Activated CD8-positive, alpha-beta memory T cell treated with anti-CD3 and anti-CD28 coated beads, Interleukin-2, amount 10 ng/mL, durations not matched to agents 7 days and 5 days (primary cell): ENCODE measurements at regions not wholly inside any gene's neighbourhood (a gene's known extent, or its start where the extent isn't known, plus 50 kb on each side); places are given as distances from the start of the nearest gene placed in this dataset.

Experiments used
- ATAC-seq: fragments of 150-1000 bp; cut with Tn5 transposase; one replicate; pipeline ENCODE4 v1.10.0; 2021; ENCODE audit warnings: moderate library complexity
- CTCF ChIA-PET: fragments of 350-600 bp; sonication (Branson Sonifier 250); formaldehyde crosslinking; loops from one replicate; lab custom pipeline; 2021; ENCODE audit warnings: antibody characterized with exemption; lab: Charles Lee
- DNase-seq: peaks from one replicate; pipeline ENCODE4 v3.0.0-alpha.2; 2020
- H3K27ac Mint-ChIP-seq: one replicate; pipeline ENCODE4 v1.8.0; 2021; ENCODE audit warnings: mild to moderate bottlenecking, mixed read lengths
- H3K27me3 Mint-ChIP-seq: one replicate; pipeline ENCODE4 v1.8.0; 2021; ENCODE audit warnings: mixed read lengths
- H3K36me3 Mint-ChIP-seq: one replicate; pipeline ENCODE4 v1.8.0; 2021; ENCODE audit warnings: mild to moderate bottlenecking, mixed read lengths
- H3K4me1 Mint-ChIP-seq: one replicate; pipeline ENCODE4 v1.8.0; 2021; ENCODE audit warnings: mixed read lengths
- H3K4me3 Mint-ChIP-seq: one replicate; pipeline ENCODE4 v1.8.0; 2021; ENCODE audit warnings: mild to moderate bottlenecking, moderate library complexity, mixed read lengths
- H3K9me3 Mint-ChIP-seq: one replicate; pipeline ENCODE4 v1.8.0; 2022; ENCODE audit warnings: low read depth, mixed read lengths

DNA sequence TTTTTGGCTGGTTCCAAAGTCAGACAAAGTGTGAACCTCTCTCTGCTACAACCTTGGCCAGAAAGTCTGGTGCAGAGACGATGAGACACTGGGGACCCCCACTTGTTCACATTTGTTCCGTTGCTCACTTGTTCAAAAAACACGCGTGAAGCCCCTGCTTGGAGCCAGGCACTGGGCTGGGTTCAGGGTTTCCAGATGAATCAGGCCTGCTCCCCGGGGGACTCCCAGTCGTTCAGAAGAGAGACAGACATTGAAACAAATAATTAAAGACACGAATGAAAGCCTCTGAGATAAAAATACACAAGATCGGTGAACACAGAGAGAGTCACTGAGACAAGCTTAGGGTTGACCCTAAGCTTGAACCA lies 101.5 kb upstream of the RUNX3 start:
- peak; percentile 1 for ATAC-seq
- Mint-ChIP-seq H3K36me3 (peaks cover 3% of the 10 kb centered on the region), H3K27ac (no peak overlapping the region), H3K9me3 (no peaks in the 10 kb centered on the region), H3K4me1 (no peaks in the 10 kb centered on the region), H3K27me3 (no peaks in the 10 kb centered on the region), H3K4me3 (peak overlapping the region; percentile 50)
- DNase-seq: peak; percentile 76
- CTCF ChIA-PET: interaction anchor here (0.8 to 10.4 kb wide), 10 partner anchors 9 to 184 kb away, joined by 3 to 338 read pairs (median 4); no protein-coding TSS in a partner anchor

DNA sequence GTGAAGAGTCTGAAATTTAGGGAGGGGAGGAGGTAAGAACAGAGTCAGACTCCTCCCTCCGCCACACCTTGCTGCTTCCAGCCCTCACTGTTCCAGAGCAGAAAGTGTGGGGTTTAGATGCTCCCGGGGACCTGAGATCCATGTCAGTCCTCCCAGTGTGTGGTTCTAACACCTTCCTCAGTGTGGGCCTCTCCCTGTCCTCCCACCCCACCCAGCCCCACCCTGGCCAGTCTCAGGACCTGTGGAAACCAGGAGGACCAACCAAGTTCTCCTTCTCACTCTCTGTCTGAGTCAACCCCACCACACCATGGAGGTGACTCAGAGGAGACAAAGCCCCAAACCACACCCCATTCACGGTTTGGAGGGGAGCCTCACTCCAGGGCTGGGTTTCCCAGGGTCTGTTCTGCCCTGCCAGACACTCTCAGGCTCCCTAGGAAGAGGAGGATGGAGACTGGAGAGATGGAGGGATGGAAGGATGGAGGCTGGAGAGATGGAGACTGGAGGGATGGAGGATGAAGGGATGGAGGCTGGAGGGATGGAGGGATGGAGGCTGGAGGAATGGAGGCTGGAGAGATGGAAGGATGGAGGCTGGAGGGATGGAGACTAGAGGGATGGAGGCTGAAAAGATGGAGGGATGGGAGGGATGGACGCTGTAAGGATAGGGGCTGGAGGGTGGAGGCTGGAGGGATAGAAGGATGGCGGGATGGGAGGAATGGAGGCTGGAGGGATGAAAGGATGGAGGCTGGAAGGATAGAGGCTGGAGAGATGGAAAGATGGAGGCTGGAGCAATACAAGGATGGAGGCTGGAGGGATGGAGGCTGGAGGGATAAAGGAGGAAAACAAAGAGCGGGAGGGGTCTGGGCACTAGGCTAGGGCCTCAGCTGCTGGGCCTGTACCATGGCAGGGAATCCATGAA lies 100.9 kb upstream of the RUNX3 start:
- Mint-ChIP-seq H3K36me3 (peaks cover 3% of the 10 kb centered on the region), H3K27me3 (no peaks in the 10 kb centered on the region), H3K4me3 (peak overlapping the region; percentile 50), H3K27ac (no peak overlapping the region), H3K4me1 (peaks cover 1% of the 10 kb centered on the region), H3K9me3 (no peaks in the 10 kb centered on the region)
- ATAC-seq: peak; percentile 54
- CTCF ChIA-PET: interaction anchor here (1.0 to 10.4 kb wide), 10 partner anchors 8 to 183 kb away, joined by 3 to 338 read pairs (median 8); no protein-coding TSS in a partner anchor
- peak; percentile 95 for DNase-seq

GRCh38 chr1:25030012-25030411 lies 99.9 kb upstream of the RUNX3 start:
- no peaks in the 10 kb centered on the region for H3K36me3 Mint-ChIP-seq
- no peak for DNase-seq
- H3K9me3 Mint-ChIP-seq: no peaks in the 10 kb centered on the region
- peak overlapping the region; percentile 63 for H3K4me3 Mint-ChIP-seq
- H3K27ac Mint-ChIP-seq: no peak overlapping the region
- peaks cover 10% of the 10 kb centered on the region for H3K4me1 Mint-ChIP-seq
- ATAC-seq: no peak
- H3K27me3 Mint-ChIP-seq: no peaks in the 10 kb centered on the region
- CTCF ChIA-PET: interaction anchor here (1.3 to 9.1 kb wide), 7 partner anchors 32 to 83 kb away, joined by 3 to 144 read pairs (median 8); no protein-coding TSS in a partner anchor

DNA sequence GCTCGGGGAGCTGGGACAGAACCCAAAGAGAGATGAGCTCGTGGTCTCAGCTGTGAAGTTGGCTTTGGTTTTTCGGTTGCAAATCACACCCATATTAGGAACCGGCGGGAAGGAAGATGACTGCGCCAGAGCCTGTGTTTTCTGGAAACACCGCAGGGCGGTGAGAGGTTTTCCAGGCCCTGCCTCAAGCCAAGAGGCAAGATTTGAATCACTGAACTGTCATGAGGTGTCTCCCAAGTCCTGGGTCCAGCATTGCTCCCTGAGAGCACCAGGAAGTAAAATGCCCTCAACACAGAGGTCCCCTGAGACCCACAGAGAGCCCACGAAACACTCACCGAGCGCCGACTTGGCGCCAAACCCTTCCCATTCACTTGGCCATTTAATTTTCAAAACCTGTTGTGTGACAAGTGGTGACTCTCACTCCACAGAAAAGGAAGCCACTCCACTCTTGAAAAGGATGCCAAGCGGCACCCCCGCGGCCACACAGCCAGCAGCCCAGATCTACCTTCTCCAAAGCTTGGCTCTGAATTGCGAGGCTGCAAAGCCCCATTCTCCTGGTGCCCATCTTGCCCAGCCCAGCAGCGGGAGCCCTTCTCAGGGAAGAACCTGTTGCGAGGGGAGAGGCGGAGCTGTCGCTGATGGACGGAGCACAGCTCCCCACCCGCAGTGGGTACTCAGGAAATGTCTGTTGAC lies 99.0 kb upstream of the RUNX3 start:
- Mint-ChIP-seq H3K36me3 (no peaks in the 10 kb centered on the region), H3K27me3 (no peaks in the 10 kb centered on the region), H3K4me1 (peaks cover 20% of the 10 kb centered on the region), H3K9me3 (no peaks in the 10 kb centered on the region), H3K27ac (no peak overlapping the region), H3K4me3 (peak overlapping the region; percentile 63)
- CTCF ChIA-PET: interaction anchor here (0.8 to 9.1 kb wide), 11 partner anchors 8 to 82 kb away, joined by 3 to 144 read pairs (median 6); no protein-coding TSS in a partner anchor
- DNase-seq (peak; percentile 92), ATAC-seq (peak; percentile 29)

DNA sequence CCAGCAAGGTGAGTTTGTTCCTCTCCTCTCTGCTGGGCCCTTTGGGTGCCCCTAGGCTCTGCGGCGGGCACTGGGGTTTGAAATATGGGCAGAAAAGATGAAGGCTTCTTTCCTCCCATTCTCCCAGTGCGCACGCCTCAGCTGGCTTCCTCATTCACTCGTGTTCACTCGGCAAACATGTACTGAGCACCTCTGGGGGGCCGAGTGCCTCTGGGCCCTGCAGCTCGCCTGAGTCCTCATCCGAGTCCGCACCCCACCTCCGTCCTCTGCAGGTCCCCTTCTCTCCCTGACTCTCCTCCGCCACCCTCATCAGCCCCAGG lies 98.5 kb upstream of the RUNX3 start:
- H3K27ac Mint-ChIP-seq: no peak overlapping the region
- H3K4me1 Mint-ChIP-seq: peaks cover 25% of the 10 kb centered on the region
- no peaks in the 10 kb centered on the region for H3K27me3 Mint-ChIP-seq
- H3K9me3 Mint-ChIP-seq: no peaks in the 10 kb centered on the region
- no peak for DNase-seq
- no peak for ATAC-seq
- H3K4me3 Mint-ChIP-seq: peak overlapping the region; percentile 63
- no peaks in the 10 kb centered on the region for H3K36me3 Mint-ChIP-seq
- CTCF ChIA-PET: interaction anchor here (0.8 to 9.1 kb wide), 8 partner anchors 9 to 76 kb away, joined by 3 to 144 read pairs (median 10); no protein-coding TSS in a partner anchor

DNA sequence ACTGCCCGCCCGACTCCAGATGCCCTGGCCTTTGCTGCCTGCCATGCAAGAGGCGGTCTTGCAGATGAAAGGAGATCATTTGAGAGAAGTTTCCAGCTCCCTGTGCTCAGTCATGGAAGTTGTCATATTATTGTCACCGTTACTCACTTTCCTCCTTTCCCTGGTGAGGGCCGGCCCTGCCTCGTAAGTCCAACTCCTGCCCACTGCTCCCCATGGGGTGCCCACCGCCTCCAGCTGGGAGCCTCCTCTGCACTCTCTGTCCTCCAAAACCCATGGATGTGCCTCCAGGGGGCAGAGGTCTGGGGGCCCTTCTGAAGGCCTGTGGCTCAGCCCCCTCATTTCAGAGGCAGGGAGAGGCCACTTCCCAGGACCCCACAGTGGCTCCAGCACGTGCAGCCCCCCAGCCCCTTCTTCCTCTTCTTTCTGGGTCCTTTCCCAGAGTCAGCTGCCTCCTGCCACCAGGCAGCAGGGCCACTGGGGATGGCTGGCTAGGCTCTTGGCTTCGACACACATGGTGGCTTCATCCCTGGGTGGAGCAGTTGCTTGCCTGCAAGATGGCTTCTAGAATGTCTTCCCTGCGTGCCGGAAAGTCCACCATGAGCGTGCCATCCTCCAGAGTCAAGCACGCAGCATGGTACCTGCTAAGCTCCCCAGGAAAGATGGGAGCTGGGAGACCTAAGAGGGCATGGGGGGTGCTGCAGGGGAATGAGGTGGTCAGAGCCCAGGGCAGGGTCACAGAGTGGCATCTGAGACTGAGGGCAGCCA lies 97.9 kb upstream of the RUNX3 start:
- Mint-ChIP-seq H3K9me3 (no peaks in the 10 kb centered on the region), H3K4me3 (no peak overlapping the region), H3K4me1 (peaks cover 30% of the 10 kb centered on the region), H3K27me3 (no peaks in the 10 kb centered on the region), H3K27ac (no peak overlapping the region), H3K36me3 (no peaks in the 10 kb centered on the region)
- ATAC-seq: no peak
- DNase-seq: no peak
- CTCF ChIA-PET: interaction anchor here (0.8 to 9.1 kb wide), 9 partner anchors 10 to 76 kb away, joined by 3 to 144 read pairs (median 8); no protein-coding TSS in a partner anchor

DNA sequence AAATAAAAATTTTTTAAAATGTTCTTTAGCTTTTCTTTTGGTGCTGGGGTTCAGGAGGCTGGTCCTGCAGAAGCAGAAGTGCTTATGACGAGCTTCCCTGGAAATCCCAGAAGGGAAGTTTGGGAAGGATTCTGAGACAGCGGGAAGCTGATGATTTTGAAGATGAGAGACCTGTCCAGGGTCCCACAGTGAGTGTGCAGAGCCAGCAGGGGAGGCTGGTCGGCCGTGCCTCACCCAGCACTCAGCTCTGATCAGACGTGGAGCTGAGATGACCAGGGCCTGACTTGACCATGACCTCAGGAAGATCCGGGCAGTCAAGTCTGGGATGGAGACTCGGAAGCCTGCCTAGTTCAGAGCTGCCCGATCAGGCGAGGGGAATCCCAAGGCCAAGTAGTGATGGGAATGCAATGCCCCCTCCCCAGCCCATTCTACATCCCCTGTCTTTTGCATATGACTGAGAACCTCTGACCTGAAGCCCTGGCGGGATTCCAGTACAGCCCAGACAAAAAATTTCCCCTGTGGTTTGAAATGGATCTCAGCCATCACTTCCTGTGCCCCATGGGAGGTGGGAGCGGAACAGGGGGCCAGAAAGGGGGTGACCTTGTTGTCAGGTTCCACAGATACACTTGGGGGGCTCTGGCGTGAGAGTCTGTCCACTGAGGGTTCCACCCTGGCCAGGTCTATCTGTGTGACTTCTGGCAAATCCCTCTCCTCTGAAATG lies 96.8 kb upstream of the RUNX3 start:
- Mint-ChIP-seq H3K27ac (peak overlapping the region; percentile 69), H3K27me3 (no peaks in the 10 kb centered on the region), H3K4me3 (no peak overlapping the region), H3K9me3 (no peaks in the 10 kb centered on the region), H3K4me1 (peaks cover 37% of the 10 kb centered on the region), H3K36me3 (no peaks in the 10 kb centered on the region)
- no peak for DNase-seq
- no peak for ATAC-seq
- CTCF ChIA-PET: interaction anchor here (0.8 to 9.1 kb wide), 8 partner anchors 10 to 116 kb away, joined by 3 to 144 read pairs (median 6); no protein-coding TSS in a partner anchor

GRCh38 chr1:25026304-25026703 lies 96.2 kb upstream of the RUNX3 start:
- H3K4me1 Mint-ChIP-seq: peaks cover 43% of the 10 kb centered on the region

DNA sequence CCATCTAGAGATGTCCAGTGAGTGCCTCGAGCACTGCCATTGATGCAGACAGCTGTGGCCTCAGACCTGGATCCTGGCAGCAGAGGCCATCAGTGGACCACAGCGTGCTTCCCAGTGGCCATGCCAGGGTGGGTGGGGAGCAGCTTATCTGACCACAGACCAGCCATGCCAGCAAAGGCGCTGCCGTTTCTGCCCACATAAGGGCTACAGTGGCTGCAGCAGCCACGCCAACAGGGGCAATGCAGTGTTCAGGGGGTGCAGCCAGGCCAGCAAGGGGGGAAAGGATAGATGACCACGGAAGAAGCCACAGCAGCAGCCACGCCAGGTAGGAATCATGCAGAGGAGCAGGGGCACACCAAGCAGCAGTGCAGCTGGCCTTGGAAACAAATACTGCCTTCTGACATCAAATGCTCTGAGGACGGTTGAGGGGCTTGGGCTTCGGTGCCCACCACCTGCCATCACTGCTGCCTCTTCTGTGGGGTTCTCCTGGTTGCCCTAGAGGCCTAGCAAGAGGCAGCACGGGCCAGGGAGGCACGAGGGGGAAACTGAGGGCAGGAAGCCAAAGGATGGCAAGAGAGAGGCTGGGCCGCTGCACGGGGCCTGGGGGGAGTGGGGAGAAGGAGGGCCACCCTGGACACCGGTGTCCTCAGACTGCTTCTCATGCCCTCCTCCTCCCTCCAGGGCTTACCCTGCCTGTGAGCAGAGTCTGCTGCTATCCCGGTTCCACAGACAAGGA lies 94.7 kb upstream of the RUNX3 start:
- Mint-ChIP-seq H3K4me3 (no peak overlapping the region), H3K9me3 (no peaks in the 10 kb centered on the region), H3K27ac (peak overlapping the region; percentile 97), H3K27me3 (no peaks in the 10 kb centered on the region), H3K36me3 (no peaks in the 10 kb centered on the region), H3K4me1 (peaks cover 58% of the 10 kb centered on the region)
- ATAC-seq (no peak), DNase-seq (no peak)
- CTCF ChIA-PET: interaction anchor here (3.5 to 9.1 kb wide), 4 partner anchors 13 to 62 kb away, joined by 27 to 144 read pairs (median 36); no protein-coding TSS in a partner anchor

More at GRCh38 chr1:25026304-25026703, 96.2 kb upstream of the RUNX3 start:
- CTCF ChIA-PET: interaction anchor here (0.8 to 9.1 kb wide), 7 partner anchors 10 to 115 kb away, joined by 3 to 144 read pairs (median 5); no protein-coding TSS in a partner anchor
- Mint-ChIP-seq H3K36me3 (no peaks in the 10 kb centered on the region), H3K9me3 (no peaks in the 10 kb centered on the region), H3K27me3 (no peaks in the 10 kb centered on the region), H3K27ac (no peak overlapping the region), H3K4me3 (no peak overlapping the region)
- ATAC-seq (no peak), DNase-seq (no peak)

DNA sequence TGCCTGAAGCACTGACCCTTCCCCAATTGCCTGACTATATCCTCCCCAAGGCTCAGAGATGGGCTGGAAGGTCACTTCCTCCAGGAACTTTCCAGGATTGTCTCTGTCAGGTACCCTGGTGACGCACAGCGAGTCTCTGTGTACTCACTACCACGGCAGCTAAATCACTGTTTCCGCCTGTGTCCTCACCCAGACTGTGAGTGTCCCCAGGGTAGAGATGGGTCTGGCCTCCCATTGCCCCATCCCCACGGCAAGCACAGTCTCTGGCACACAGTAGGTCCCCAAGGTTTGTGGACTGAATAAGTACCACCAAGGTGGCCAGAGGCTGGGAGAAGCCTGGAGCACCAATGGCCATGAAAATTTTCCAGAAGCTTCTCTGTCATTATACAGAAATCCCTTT lies 93.8 kb upstream of the RUNX3 start:
- Mint-ChIP-seq H3K36me3 (no peaks in the 10 kb centered on the region), H3K9me3 (no peaks in the 10 kb centered on the region), H3K4me3 (peak overlapping the region; percentile 71), H3K27ac (peak overlapping the region; percentile 97), H3K4me1 (peaks cover 68% of the 10 kb centered on the region), H3K27me3 (no peaks in the 10 kb centered on the region)
- ATAC-seq (no peak), DNase-seq (no peak)
- CTCF ChIA-PET: interaction anchor here (2.2 to 9.1 kb wide), 6 partner anchors 9 to 61 kb away, joined by 8 to 144 read pairs (median 28); no protein-coding TSS in a partner anchor

DNA sequence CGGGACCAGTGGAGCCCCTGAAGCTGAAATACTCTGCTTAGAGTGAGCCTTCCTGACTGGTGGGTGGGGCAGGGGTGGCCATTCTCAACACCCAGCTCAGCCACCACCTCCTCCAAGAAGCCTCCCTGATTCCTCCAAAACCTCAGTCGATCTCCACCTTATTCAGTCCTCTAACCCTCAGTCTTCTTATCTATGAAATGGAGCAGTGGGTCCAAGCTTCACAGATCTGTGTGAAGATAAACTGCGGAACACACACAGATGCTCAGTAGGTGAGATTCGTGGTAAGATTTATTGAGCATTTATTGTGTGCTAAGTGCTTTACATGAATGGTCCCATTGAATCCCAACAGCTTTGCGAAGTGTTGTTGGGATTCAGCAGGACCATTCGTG lies 93.1 kb upstream of the RUNX3 start:
- H3K9me3 Mint-ChIP-seq: no peaks in the 10 kb centered on the region
- DNase-seq: no peak
- no peaks in the 10 kb centered on the region for H3K36me3 Mint-ChIP-seq
- no peaks in the 10 kb centered on the region for H3K27me3 Mint-ChIP-seq
- peak overlapping the region; percentile 97 for H3K27ac Mint-ChIP-seq
- ATAC-seq: no peak
- CTCF ChIA-PET: interaction anchor here (1.0 to 9.1 kb wide), 15 partner anchors 10 to 125 kb away, joined by 3 to 144 read pairs (median 7); no protein-coding TSS in a partner anchor
- peaks cover 74% of the 10 kb centered on the region for H3K4me1 Mint-ChIP-seq
- H3K4me3 Mint-ChIP-seq: peak overlapping the region; percentile 71
